CD1c-positive myeloid dendritic cell (primary cell): ENCODE measurements at regions not wholly inside any gene's neighbourhood (a gene's known extent, or its start where the extent isn't known, plus 50 kb on each side); places are given as distances from the start of the nearest gene placed in this dataset.

Source experiments
- DNase-seq: peaks from one replicate; pipeline ENCODE4 v3.0.0-alpha.2; 2016; ENCODE audit errors: extremely low spot score

GRCh38 chr5:2658447-2658846 is 93.0 kb downstream of the IRX2 start:
- no peak for DNase-seq

- no peak for DNase-seq
These were observed 94.3 kb downstream of the IRX2 start for GRCh38 chr5:2657151-2657550.

GRCh38 chr5:2656206-2656605 is 95.3 kb downstream of the IRX2 start:
- DNase-seq: no peak

- DNase-seq: no peak
These were observed 97.5 kb downstream of the IRX2 start for GRCh38 chr5:2653991-2654390.

- DNase-seq: no peak
These were observed 100.4 kb downstream of the IRX2 start for GRCh38 chr5:2651116-2651515.

GRCh38 chr5:2642684-2643345 is 108.7 kb downstream of the IRX2 start:
- no peak for DNase-seq

GRCh38 chr5:2640717-2641116 is 110.8 kb downstream of the IRX2 start:
- no peak for DNase-seq

- no peak for DNase-seq
These were observed 112.1 kb downstream of the IRX2 start for GRCh38 chr5:2639425-2639824.

GRCh38 chr5:2634399-2635176 is 116.9 kb downstream of the IRX2 start:
- no peak for DNase-seq

- no peak for DNase-seq
These were observed 117.5 kb downstream of the IRX2 start for GRCh38 chr5:2633992-2634391.

- no peak for DNase-seq
These were observed 119.7 kb downstream of the IRX2 start for GRCh38 chr5:2631758-2632157.

- DNase-seq: no peak
These were observed 122.4 kb downstream of the IRX2 start for GRCh38 chr5:2629045-2629444.

- no peak for DNase-seq
These were observed 123.6 kb downstream of the IRX2 start for GRCh38 chr5:2627867-2628266.

- no peak for DNase-seq
These were observed 124.9 kb downstream of the IRX2 start for GRCh38 chr5:2626572-2626971.

GRCh38 chr5:2622866-2623265 is 128.6 kb downstream of the IRX2 start:
- DNase-seq: no peak

GRCh38 chr5:2621631-2622030 is 129.8 kb downstream of the IRX2 start:
- DNase-seq: no peak

- DNase-seq: no peak
These were observed 132.3 kb downstream of the IRX2 start for GRCh38 chr5:2619216-2619615.

- no peak for DNase-seq
These were observed 134.0 kb downstream of the IRX2 start for GRCh38 chr5:2617461-2617860.

GRCh38 chr5:2615917-2616316 is 135.6 kb downstream of the IRX2 start:
- no peak for DNase-seq

GRCh38 chr5:2614571-2614970 is 136.9 kb downstream of the IRX2 start:
- DNase-seq: no peak

- no peak for DNase-seq
These were observed 139.8 kb downstream of the IRX2 start for GRCh38 chr5:2611659-2612058.

- no peak for DNase-seq
These were observed 140.5 kb downstream of the IRX2 start for GRCh38 chr5:2610986-2611385.

- no peak for DNase-seq
These were observed 143.1 kb downstream of the IRX2 start for GRCh38 chr5:2608391-2608790.

GRCh38 chr5:2607598-2607997 is 143.9 kb downstream of the IRX2 start:
- no peak for DNase-seq
